Stimulated activated effector memory CD8-positive, alpha-beta T cell treated with anti-CD3 and anti-CD28 coated beads, Interleukin-12 subunit alpha, Interleukin-12 subunit beta, amount 100 ng/mL, for 72 hours (primary cell): ENCODE measurements at regions not wholly inside any gene's neighbourhood (a gene's known extent, or its start where the extent isn't known, plus 50 kb on each side); places are given as distances from the start of the nearest gene placed in this dataset.

ENCODE experiments used
- ATAC-seq: fragments of 150-1000 bp; cut with Tn5 transposase; 2 replicates; pipeline ENCODE4 v1.10.0; 2021
- DNase-seq, 2 donors: peaks; one replicate each; pipeline ENCODE4 v3.0.0; 2021 to 2022; ENCODE audit warnings: low spot score in 2 of 2
- H3K27ac Mint-ChIP-seq: one replicate; pipeline ENCODE4 v1.8.0; 2022; ENCODE audit warnings: mild to moderate bottlenecking, mixed read lengths
- H3K36me3 Mint-ChIP-seq: one replicate; pipeline ENCODE4 v1.8.0; 2022; ENCODE audit warnings: mild to moderate bottlenecking, mixed read lengths
- H3K4me1 Mint-ChIP-seq: one replicate; pipeline ENCODE4 v1.8.0; 2022; ENCODE audit warnings: mixed read lengths
- H3K4me3 Mint-ChIP-seq: one replicate; pipeline ENCODE4 v1.8.0; 2022; ENCODE audit warnings: mild to moderate bottlenecking, mixed read lengths
- H3K9me3 Mint-ChIP-seq: one replicate; pipeline ENCODE4 v1.8.0; 2022; ENCODE audit warnings: mixed read lengths

- no peak for DNase-seq
- H3K4me3 Mint-ChIP-seq = no peak overlapping the region
- no peaks in the 10 kb centered on the region for H3K4me1 Mint-ChIP-seq
- no peaks in the 10 kb centered on the region for H3K36me3 Mint-ChIP-seq
- peaks cover 4% of the 10 kb centered on the region for H3K9me3 Mint-ChIP-seq
- no peak for ATAC-seq
- H3K27ac Mint-ChIP-seq = no peak overlapping the region
These were observed 264.6 kb upstream of the KCNJ16 start for GRCh38 chr17:69810326-69810965.

DNA sequence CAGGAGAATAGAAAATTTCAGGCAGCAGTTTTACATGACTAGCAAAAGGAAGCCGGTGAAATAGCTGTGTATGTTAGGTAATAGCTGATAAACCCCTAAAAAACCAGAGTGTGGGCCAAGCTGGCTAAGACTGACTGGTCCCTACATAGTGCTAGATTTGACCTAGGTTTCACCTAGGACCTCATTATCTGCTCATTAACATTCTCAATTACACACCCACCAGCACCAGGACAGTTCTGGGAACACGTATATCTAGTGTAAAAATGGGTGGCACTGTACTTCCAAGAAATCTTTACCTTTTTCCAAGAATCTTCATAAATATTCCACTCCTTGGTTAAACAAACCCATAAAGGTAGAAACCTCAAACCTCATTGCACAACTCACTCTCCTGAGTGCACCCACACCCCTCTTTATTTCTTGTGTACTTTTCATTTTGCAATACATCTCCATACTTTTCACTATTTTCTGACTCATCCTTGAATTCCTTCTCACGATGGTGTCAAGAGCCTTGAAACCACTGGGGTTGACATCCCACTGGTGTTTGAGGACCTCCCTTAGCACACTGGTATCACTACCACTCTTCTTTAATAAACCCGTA lies 262.7 kb upstream of the KCNJ16 start:
- no peak overlapping the region for H3K27ac Mint-ChIP-seq
- DNase-seq = no peak
- ATAC-seq = no peak
- H3K4me1 Mint-ChIP-seq = no peaks in the 10 kb centered on the region
- H3K36me3 Mint-ChIP-seq = no peaks in the 10 kb centered on the region
- peaks cover 4% of the 10 kb centered on the region for H3K9me3 Mint-ChIP-seq
- no peak overlapping the region for H3K4me3 Mint-ChIP-seq

DNA sequence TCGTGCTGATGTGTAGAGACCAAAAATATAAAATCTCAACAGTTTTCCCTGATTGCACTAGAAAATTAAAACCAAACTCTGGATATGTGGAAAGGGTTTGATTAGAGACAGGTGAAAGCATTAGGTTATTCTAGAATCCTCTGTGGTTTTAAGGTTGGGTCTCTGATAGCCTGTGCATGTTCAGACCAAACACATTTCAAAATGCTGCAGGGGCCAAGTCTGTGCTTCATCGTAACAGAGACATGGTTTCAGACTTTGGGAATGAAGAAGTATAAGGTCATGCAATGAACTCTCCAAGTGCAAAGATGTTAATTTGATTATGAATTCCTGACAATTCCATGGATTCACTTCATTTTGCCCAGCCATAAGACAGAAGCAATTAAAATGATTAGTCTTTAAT lies 261.0 kb upstream of the KCNJ16 start:
- Mint-ChIP-seq H3K4me1 (no peaks in the 10 kb centered on the region), H3K4me3 (no peak overlapping the region), H3K9me3 (peaks cover 4% of the 10 kb centered on the region), H3K36me3 (no peaks in the 10 kb centered on the region), H3K27ac (no peak overlapping the region)
- DNase-seq (no peak), ATAC-seq (no peak)

- H3K4me1 Mint-ChIP-seq = no peaks in the 10 kb centered on the region
- H3K4me3 Mint-ChIP-seq = no peak overlapping the region
- H3K36me3 Mint-ChIP-seq = no peaks in the 10 kb centered on the region
- ATAC-seq (no peak), DNase-seq (no peak)
- H3K9me3 Mint-ChIP-seq = peaks cover 4% of the 10 kb centered on the region
- H3K27ac Mint-ChIP-seq = no peak overlapping the region
These were observed 259.6 kb upstream of the KCNJ16 start for GRCh38 chr17:69815406-69815805.

DNA sequence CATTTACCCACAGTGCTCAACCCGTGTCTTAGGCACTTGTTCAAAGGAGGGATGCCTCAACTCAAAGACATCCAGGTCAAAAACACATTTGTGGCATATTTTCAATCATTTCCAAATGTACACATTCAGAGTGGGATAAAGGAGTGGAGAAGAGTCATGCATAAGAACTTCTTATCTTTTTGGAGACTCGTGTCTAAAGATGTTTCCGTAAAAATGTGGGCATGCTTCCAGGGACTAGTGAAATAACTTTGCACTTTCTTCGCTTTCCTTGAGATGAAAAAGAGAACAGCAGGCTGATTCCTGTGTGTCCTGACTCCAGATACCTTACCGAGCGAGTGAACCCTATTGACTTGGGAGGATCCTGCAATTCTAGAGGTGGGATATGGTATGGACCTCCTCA lies 256.6 kb upstream of the KCNJ16 start:
- H3K4me3 Mint-ChIP-seq = no peak overlapping the region
- no peaks in the 10 kb centered on the region for H3K36me3 Mint-ChIP-seq
- H3K27ac Mint-ChIP-seq = no peak overlapping the region
- H3K9me3 Mint-ChIP-seq = peaks cover under 1% of the 10 kb centered on the region
- no peak for ATAC-seq
- H3K4me1 Mint-ChIP-seq = no peaks in the 10 kb centered on the region
- DNase-seq = no peak

DNA sequence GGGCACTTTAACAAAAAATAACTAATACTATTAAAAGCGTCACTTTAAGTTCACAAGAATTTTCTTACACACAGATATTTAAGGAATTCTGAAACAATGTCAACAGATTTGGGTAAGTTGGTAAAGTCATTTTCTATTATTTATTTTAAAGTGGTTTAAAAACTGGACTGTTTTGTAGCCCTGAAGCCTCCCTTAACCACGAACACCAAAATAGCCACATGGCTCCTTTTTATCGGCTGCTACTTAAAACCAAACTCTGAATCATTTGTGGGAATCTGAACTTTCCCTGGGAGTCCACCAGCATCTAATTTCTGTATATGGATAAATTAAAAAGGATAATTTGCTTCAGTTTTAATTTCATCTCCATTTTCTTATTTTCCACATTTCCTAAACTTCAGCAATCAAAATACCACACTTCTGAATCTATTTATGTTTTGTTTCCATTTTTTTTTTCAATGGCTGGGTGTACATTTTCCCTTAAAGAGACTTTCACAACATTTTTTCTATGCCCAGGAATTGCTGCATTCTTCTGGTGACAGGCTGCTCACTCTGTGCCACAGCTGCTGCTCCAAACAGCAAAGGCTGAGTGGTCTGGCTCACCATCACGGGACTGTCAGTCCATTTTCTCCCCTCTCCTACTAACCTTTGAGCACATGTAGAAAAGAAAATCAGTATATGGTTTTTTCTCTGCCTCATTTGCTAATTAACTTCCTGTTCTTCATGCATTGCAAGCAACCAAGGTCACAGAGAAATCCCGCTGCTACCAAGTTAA lies 255.5 kb upstream of the KCNJ16 start:
- Mint-ChIP-seq H3K4me1 (no peaks in the 10 kb centered on the region), H3K4me3 (no peak overlapping the region), H3K27ac (no peak overlapping the region), H3K9me3 (no peaks in the 10 kb centered on the region), H3K36me3 (no peaks in the 10 kb centered on the region)
- DNase-seq (no peak), ATAC-seq (no peak)

DNA sequence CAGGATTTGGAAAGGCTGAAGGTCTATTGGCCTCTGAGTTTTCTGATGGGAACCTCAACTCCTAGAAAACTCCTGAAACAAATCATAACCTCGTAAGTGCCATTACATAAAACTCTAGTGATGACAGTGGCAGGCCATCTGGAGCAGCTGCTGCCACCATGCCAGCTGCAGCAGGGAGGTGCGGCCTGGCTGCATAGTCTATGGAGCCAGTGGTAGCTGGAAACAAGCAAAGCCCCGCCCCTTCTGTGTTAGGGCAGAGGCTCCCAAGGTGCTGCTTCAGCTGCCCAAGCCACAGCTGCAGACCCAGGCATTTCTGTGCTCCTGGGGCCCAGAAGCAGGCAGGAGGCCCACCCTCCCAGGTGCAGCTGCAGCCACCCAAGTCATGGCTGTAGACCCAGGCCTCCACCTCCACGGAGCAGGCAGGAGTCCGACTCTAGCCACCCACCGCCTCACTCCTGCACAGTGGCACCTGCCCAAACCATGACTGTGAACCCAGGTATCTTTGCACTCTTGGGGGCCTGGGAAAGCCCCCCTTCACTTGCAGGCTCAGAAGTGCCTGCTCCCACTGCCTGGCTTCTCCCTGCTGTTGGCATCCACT lies 254.1 kb upstream of the KCNJ16 start:
- no peaks in the 10 kb centered on the region for H3K36me3 Mint-ChIP-seq
- H3K9me3 Mint-ChIP-seq = peaks cover 3% of the 10 kb centered on the region
- H3K4me3 Mint-ChIP-seq = no peak overlapping the region
- DNase-seq (no peak), ATAC-seq (no peak)
- no peaks in the 10 kb centered on the region for H3K4me1 Mint-ChIP-seq
- H3K27ac Mint-ChIP-seq = no peak overlapping the region

GRCh38 chr17:69822314-69822875 lies 252.6 kb upstream of the KCNJ16 start:
- Mint-ChIP-seq H3K4me1 (no peaks in the 10 kb centered on the region), H3K9me3 (peaks cover 5% of the 10 kb centered on the region), H3K36me3 (no peaks in the 10 kb centered on the region), H3K4me3 (no peak overlapping the region), H3K27ac (no peak overlapping the region)
- no peak for DNase-seq
- no peak for ATAC-seq

- ATAC-seq (no peak), DNase-seq (no peak)
- H3K27ac Mint-ChIP-seq = no peak overlapping the region
- no peak overlapping the region for H3K4me3 Mint-ChIP-seq
- peaks cover 6% of the 10 kb centered on the region for H3K9me3 Mint-ChIP-seq
- H3K36me3 Mint-ChIP-seq = no peaks in the 10 kb centered on the region
- H3K4me1 Mint-ChIP-seq = no peaks in the 10 kb centered on the region
These were observed 246.9 kb upstream of the KCNJ16 start for GRCh38 chr17:69828087-69828486.

GRCh38 chr17:69834494-69834893 lies 240.5 kb upstream of the KCNJ16 start:
- H3K9me3 Mint-ChIP-seq = peaks cover 5% of the 10 kb centered on the region
- no peaks in the 10 kb centered on the region for H3K36me3 Mint-ChIP-seq
- H3K27ac Mint-ChIP-seq = no peak overlapping the region
- no peak for ATAC-seq
- H3K4me1 Mint-ChIP-seq = no peaks in the 10 kb centered on the region
- no peak overlapping the region for H3K4me3 Mint-ChIP-seq
- no peak for DNase-seq

DNA sequence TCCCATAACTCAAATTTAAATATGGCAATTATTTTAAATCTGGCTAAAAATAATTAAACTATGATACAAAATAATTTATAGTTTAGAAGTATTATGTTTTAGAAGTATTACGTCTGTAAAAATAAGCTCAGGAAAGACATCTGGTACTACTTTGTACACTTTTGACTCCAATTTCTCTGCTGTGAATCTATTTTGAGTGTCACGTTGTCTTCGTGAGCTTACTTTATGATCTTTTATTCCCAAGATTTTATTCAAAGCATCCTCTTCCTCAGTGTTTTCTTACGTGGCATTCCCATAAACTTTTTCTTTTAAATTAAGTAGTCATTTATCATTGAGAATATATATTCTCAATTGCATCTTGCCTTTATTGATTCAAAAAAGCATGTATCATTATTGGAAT lies 223.3 kb upstream of the KCNJ16 start:
- H3K36me3 Mint-ChIP-seq = no peaks in the 10 kb centered on the region
- DNase-seq = no peak
- H3K4me3 Mint-ChIP-seq = no peak overlapping the region
- H3K4me1 Mint-ChIP-seq = no peaks in the 10 kb centered on the region
- H3K9me3 Mint-ChIP-seq = peaks cover 13% of the 10 kb centered on the region
- ATAC-seq = no peak
- H3K27ac Mint-ChIP-seq = no peak overlapping the region

DNA sequence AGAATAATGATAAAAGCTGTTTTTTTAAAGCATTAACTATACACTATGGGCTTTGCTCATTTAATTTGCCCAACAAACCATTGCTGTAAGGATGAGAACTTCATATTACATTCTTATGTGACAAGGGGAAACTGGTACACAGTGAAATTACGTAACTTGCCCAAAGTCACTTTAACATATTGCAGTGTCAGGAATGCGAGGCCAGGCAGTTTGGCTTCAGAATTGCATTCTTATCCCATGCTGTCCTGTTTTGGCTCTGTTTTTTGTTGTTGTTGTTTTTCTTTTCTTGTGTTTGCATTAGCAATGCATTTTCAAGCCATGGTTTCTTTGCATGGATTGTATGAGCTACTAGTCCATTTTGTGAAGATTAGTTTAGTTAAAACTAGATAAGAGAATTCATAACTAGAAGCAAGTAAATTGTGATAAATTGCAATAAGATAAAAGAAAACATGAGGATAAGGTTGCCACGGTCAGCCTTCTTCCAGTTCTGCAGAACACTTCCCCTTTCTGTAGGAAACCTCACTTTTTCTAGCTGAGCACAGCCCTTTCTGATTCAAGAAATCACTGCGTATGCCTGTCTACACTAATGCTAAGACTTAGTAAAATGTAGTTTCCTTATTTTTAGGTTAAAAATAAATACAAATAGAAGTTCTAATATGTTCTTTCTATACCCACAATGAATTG lies 221.3 kb upstream of the KCNJ16 start:
- no peak for ATAC-seq
- Mint-ChIP-seq H3K4me3 (no peak overlapping the region), H3K27ac (no peak overlapping the region), H3K4me1 (no peaks in the 10 kb centered on the region), H3K36me3 (no peaks in the 10 kb centered on the region), H3K9me3 (peaks cover 10% of the 10 kb centered on the region)
- no peak for DNase-seq

DNA sequence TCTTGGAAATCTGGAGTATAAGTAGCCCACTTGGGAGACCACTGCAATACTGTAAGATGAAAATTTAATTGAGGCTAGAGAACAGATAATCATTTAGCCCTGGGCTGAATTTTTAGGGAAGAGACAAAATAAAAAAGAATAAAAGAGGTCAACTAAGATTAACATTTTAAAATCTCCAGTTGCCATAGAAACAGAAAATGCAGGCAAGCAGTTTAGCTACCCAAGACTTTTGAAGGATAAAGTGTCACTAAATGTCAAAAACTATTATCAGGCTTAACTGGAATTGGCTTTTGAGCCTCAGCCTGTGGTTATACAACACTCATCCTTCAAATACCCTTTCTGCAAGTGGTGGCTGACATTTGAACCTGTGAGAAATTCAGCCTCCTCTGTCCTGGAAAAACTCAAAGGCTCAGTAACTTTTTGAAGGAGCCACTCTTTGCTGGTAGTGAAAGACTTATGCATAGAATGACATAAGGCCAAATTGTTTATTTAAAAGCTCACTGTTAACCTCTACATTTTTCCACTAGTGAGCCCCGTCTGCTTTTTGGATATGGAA lies 220.7 kb upstream of the KCNJ16 start:
- H3K4me1 Mint-ChIP-seq = no peaks in the 10 kb centered on the region
- no peak overlapping the region for H3K4me3 Mint-ChIP-seq
- ATAC-seq (no peak), DNase-seq (no peak)
- no peak overlapping the region for H3K27ac Mint-ChIP-seq
- H3K36me3 Mint-ChIP-seq = no peaks in the 10 kb centered on the region
- peaks cover 13% of the 10 kb centered on the region for H3K9me3 Mint-ChIP-seq

GRCh38 chr17:69856946-69857345 lies 218.1 kb upstream of the KCNJ16 start:
- H3K4me3 Mint-ChIP-seq = no peak overlapping the region
- H3K9me3 Mint-ChIP-seq = peaks cover 13% of the 10 kb centered on the region
- H3K36me3 Mint-ChIP-seq = no peaks in the 10 kb centered on the region
- no peak overlapping the region for H3K27ac Mint-ChIP-seq
- no peak for ATAC-seq
- DNase-seq = no peak
- no peaks in the 10 kb centered on the region for H3K4me1 Mint-ChIP-seq

GRCh38 chr17:69857412-69857835 lies 217.6 kb upstream of the KCNJ16 start:
- DNase-seq (no peak), ATAC-seq (no peak)
- H3K27ac Mint-ChIP-seq = no peak overlapping the region
- no peak overlapping the region for H3K4me3 Mint-ChIP-seq
- H3K4me1 Mint-ChIP-seq = no peaks in the 10 kb centered on the region
- peaks cover 13% of the 10 kb centered on the region for H3K9me3 Mint-ChIP-seq
- no peaks in the 10 kb centered on the region for H3K36me3 Mint-ChIP-seq
